ENCODE measurements at regions not wholly inside any gene's neighbourhood (a gene's known extent, or its start where the extent isn't known, plus 50 kb on each side); places are given as distances from the start of the nearest gene placed in this dataset.

DNA sequence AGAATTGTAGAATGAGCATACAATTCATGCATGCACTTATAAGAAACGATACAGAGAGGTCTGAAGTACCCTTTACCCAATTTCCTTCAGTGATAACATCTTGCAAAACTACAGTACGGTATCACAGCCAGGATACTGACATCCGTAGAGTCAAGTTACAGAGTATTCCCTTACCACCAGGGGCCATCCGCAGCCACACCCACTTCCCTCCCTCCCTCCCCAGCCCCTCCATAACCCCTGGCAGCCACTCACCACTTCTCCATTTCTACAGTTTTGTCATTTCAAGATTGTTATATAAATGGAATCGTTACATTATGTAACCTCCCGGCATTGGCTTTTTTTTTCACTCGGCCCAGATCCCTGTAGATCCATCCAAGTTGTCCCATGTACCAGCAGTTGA lies 113.6 kb upstream of the RET start:
- H3K27ac ChIP-seq, result no peak overlapping the region
- intact Hi-C loops (cut with DNase I), result no loop called here
- H3K4me3 ChIP-seq, result no peak overlapping the region
- H3K36me3 ChIP-seq, result no peaks in the 10 kb centered on the region
- no peaks in the 10 kb centered on the region for H3K9me3 ChIP-seq
- no peak for DNase-seq
- peaks cover 0 to 26% (median 7%) of the 10 kb centered on the region in 3 donors for H3K4me1 ChIP-seq
- 63 to 72% methylated on average over 7 of the region's 7 CpGs for WGBS, 2 donors
- H3K27me3 ChIP-seq, result no peaks in the 10 kb centered on the region
- no peak for TF ChIP-seq POLR2A (IDR thresholded peaks at IDR 0.05)
- TF ChIP-seq, protein P1, sequence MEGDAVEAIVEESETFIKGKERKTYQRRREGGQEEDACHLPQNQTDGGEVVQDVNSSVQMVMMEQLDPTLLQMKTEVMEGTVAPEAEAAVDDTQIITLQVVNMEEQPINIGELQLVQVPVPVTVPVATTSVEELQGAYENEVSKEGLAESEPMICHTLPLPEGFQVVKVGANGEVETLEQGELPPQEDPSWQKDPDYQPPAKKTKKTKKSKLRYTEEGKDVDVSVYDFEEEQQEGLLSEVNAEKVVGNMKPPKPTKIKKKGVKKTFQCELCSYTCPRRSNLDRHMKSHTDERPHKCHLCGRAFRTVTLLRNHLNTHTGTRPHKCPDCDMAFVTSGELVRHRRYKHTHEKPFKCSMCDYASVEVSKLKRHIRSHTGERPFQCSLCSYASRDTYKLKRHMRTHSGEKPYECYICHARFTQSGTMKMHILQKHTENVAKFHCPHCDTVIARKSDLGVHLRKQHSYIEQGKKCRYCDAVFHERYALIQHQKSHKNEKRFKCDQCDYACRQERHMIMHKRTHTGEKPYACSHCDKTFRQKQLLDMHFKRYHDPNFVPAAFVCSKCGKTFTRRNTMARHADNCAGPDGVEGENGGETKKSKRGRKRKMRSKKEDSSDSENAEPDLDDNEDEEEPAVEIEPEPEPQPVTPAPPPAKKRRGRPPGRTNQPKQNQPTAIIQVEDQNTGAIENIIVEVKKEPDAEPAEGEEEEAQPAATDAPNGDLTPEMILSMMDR (IDR thresholded peaks at IDR 0.05), result no peak

DNA sequence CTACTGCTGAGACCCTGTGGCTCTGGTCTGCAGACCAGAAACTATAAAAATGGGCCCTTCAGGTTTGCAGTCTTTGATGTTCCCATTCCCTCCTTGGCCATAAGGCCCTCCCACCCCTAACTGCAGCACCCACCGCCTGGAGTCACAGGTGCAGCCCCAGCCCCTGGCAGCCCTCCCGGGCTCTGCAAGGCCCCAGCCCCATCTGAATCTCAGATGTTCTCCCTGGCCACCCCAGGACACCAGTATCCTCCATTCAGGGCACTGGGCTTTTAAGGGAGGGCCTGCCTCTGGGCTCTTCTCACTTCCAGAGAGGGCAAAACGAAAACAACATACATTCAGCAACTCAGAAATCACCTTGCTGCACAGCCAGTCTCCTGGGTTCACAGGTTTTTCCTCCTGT lies 107.7 kb upstream of the RET start:
- Histone ChIP-seq H3K36me3 (no peaks in the 10 kb centered on the region), H3K27me3 (no peaks in the 10 kb centered on the region), H3K4me3 (no peak overlapping the region), H3K27ac (no peak overlapping the region), H3K9me3 (no peaks in the 10 kb centered on the region), H3K4me1 (no peaks in the 10 kb centered on the region)
- TF ChIP-seq, protein P1 (IDR thresholded peaks at IDR 0.05), result no peak
- no peak for TF ChIP-seq POLR2A (IDR thresholded peaks at IDR 0.05)
- 57 to 62% methylated on average over 1 to 2 of the region's 3 CpGs for WGBS, 2 donors
- no peak for DNase-seq
- intact Hi-C loops (cut with DNase I), result no loop called here

DNA sequence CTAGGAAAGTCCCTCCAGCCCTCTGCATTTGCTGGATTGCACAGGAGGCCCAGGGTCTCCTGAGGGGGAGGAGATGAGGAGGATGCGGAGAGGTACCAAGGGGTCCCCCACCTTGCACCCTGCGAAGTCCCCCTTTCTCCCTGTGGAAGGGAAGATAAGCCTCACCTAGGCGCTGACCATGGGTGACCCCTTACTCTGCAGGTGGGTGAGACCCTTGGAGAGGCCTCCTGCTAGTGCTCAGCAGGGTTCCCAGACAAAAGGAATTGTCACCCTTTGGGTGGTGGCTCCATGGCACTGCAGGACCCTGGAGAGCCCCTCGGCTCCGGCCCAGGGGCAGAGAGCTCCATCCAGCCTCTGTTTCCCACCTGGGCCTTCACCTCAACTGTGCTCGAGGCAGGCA lies 107.0 kb upstream of the RET start:
- TF ChIP-seq, protein P1 (IDR thresholded peaks at IDR 0.05), result no peak
- no peak for TF ChIP-seq POLR2A (IDR thresholded peaks at IDR 0.05)
- Histone ChIP-seq H3K27ac (no peak overlapping the region), H3K4me1 (no peaks in the 10 kb centered on the region), H3K9me3 (no peaks in the 10 kb centered on the region), H3K36me3 (no peaks in the 10 kb centered on the region), H3K4me3 (no peak overlapping the region), H3K27me3 (peaks cover 0 to under 1% (median 0%) of the 10 kb centered on the region in 4 donors)
- WGBS, 2 donors, result no CpG with 5 or more reads among the region's 6 CpGs
- intact Hi-C loops (cut with DNase I), result no loop called here
- DNase-seq, result no peak

DNA sequence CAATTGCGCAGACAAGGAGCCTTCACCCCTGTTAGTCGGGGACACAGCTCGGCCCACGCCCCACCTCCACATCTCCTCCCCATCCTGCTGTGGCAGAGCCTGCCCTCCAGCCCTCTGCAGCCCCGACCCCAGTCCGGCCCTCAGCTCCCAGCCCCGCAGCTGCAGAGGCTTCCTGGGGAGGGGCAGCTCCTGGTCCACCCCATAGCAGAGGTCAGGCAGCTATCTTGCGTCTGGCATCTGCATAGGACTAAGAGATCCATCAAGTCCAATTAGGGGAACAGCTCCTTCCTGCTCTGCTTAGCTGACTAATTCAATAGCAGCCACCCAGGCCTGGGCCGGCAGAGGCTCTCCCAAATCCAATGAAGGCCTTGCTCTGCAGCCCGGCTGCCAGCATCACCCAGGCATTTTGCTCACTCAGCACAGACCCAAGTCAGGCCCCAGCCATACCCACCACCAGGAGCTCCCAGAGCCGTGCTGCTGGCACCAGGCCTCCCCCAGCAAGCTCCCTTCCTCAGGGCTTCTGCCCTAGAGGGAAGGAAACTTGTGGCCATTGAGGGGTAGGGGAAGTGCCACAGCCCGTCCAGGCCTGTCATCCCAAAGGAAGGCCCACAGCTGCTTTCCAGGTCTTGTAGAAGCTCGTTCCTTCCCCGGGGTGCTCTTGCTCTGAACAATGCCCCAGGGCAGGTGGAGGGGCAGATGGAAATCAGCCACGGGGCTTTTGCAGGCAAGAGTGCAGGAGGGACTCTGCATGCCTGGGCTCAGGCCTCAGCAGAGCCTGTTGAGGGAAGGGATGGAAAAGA lies 106.2 kb upstream of the RET start:
- TF ChIP-seq, protein P1 (IDR thresholded peaks at IDR 0.05), result no peak
- no peak for TF ChIP-seq POLR2A (IDR thresholded peaks at IDR 0.05)
- peaks cover 0 to 8% (median 0%) of the 10 kb centered on the region in 4 donors for H3K27me3 ChIP-seq
- 60 to 93% methylated on average over 1 to 3 of the region's 15 CpGs for WGBS, 2 donors
- no peak for DNase-seq
- H3K4me3 ChIP-seq, result no peak overlapping the region
- intact Hi-C loops (cut with DNase I), result no loop called here
- no peaks in the 10 kb centered on the region for H3K4me1 ChIP-seq
- no peak overlapping the region for H3K27ac ChIP-seq
- H3K9me3 ChIP-seq, result no peaks in the 10 kb centered on the region
- no peaks in the 10 kb centered on the region for H3K36me3 ChIP-seq

DNA sequence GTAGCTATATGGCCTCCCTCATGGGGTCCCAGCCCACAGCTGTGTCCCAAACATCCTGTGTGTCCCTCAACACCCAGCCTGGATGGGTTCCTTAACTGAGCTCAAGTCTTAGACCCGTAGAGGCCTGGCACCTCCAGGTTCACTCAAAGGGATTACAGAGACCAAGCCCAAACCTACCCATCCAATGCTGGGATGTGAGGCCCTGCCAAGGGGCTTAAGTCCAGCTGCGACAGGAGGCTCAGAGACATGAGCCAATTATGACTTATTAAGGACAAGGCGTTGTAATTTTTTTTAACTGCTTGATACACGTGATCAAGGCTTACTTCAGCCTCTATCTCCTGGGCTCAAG lies 105.6 kb upstream of the RET start:
- 54 to 67% methylated on average over 4 of the region's 4 CpGs for WGBS, 2 donors
- H3K27ac ChIP-seq, result no peak overlapping the region
- no peak for TF ChIP-seq POLR2A (IDR thresholded peaks at IDR 0.05)
- TF ChIP-seq, protein P1 (IDR thresholded peaks at IDR 0.05), result no peak
- intact Hi-C loops (cut with DNase I), result no loop called here
- no peaks in the 10 kb centered on the region for H3K9me3 ChIP-seq
- DNase-seq, result no peak
- H3K4me1 ChIP-seq, result no peaks in the 10 kb centered on the region
- H3K27me3 ChIP-seq, result peaks cover 0 to 10% (median 0%) of the 10 kb centered on the region in 4 donors
- no peak overlapping the region for H3K4me3 ChIP-seq
- H3K36me3 ChIP-seq, result no peaks in the 10 kb centered on the region
